ENCODE measurements at regions not wholly inside any gene's neighbourhood (a gene's known extent, or its start where the extent isn't known, plus 50 kb on each side); places are given as distances from the start of the nearest gene placed in this dataset.

DNA sequence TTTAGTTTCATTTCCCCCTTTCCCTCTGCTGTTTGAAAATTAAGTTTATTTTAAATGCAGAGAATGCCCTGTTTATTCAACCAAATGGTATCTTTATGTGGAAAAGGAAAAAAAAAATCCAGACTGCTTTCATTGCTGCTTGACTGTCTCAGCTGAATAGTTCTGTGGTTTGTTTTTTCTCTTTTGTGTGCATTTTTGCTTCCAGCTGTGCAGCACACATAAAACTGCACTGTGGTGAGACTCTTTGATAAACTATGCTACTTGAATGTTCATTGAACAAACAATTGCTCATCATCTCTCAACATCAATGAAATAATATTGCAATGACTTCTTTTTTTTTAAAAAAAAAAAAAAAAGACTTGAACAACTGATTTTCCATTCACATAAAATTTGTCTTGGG lies 78.6 kb upstream of the GLI3 start:
- TF ChIP-seq POLR2A (IDR thresholded peaks at IDR 0.05), result no peak
- TF ChIP-seq, protein P1, sequence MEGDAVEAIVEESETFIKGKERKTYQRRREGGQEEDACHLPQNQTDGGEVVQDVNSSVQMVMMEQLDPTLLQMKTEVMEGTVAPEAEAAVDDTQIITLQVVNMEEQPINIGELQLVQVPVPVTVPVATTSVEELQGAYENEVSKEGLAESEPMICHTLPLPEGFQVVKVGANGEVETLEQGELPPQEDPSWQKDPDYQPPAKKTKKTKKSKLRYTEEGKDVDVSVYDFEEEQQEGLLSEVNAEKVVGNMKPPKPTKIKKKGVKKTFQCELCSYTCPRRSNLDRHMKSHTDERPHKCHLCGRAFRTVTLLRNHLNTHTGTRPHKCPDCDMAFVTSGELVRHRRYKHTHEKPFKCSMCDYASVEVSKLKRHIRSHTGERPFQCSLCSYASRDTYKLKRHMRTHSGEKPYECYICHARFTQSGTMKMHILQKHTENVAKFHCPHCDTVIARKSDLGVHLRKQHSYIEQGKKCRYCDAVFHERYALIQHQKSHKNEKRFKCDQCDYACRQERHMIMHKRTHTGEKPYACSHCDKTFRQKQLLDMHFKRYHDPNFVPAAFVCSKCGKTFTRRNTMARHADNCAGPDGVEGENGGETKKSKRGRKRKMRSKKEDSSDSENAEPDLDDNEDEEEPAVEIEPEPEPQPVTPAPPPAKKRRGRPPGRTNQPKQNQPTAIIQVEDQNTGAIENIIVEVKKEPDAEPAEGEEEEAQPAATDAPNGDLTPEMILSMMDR (IDR thresholded peaks at IDR 0.05 in 4 of 5, conservative IDR thresholded peaks at IDR 0.05 in 1 of 5), result no peak

Measured in gastrocnemius medialis (tissue), 4 donors.